IMR-90 (cell line): ENCODE measurements at regions not wholly inside any gene's neighbourhood (a gene's known extent, or its start where the extent isn't known, plus 50 kb on each side); places are given as distances from the start of the nearest gene placed in this dataset.

ENCODE experiments used
- ATAC-seq: fragments of 200-7000 bp; cut with Tn5 transposase; 2 replicates; pipeline ENCODE4 v1.9.1; 2020; ENCODE audit warnings: low read depth, mild to moderate bottlenecking, moderate library complexity
- BruUV-seq: library from RNA; stranded (reverse); fragments of 400-500 nt; replicated peaks from 2 replicates; lab custom pipeline; 2021; lab: Mats Ljungman, UMichigan
- CTCF ChIA-PET: fragments of 300-600 bp; formaldehyde crosslinking; extraction: SDS; loops from one replicate; lab custom pipeline; 2021; ENCODE audit warnings: antibody characterized with exemption; lab: Yijun Ruan, JAX
- POLR2A ChIA-PET: fragments of 300-600 bp; sonication (Branson Sonifier 250); formaldehyde crosslinking; loops from one replicate; lab custom pipeline; 2022; ENCODE audit warnings: antibody characterized with exemption; ENCODE audit not compliant: unreplicated experiment; lab: Charles Lee
- DNase-seq: peaks from one replicate; pipeline ENCODE4 v3.0.0; 2013
- H2AFZ ChIP-seq: replicated peaks from 2 replicates; pipeline ENCODE3; 2013; ENCODE audit warnings: low read length, mild to moderate bottlenecking; ENCODE audit not compliant: poor library complexity
- H2AK5ac ChIP-seq: 2 replicates; pipeline ENCODE4 v1.6.1; 2013; ENCODE audit warnings: low read depth, low read length, inconsistent platforms
- H2AK9ac ChIP-seq: replicated peaks from 2 replicates; pipeline ENCODE3; 2013; ENCODE audit warnings: mild to moderate bottlenecking, low read depth, low read length, moderate library complexity; ENCODE audit not compliant: poor library complexity
- H2BK120ac ChIP-seq: 2 replicates; pipeline ENCODE4 v1.6.1; 2013; ENCODE audit warnings: low read depth, low read length, inconsistent platforms
- H2BK15ac ChIP-seq: 3 replicates; pipeline ENCODE4 v1.6.1; 2013; ENCODE audit warnings: low read depth, low read length, inconsistent platforms
- H2BK20ac ChIP-seq: 2 replicates; pipeline ENCODE4 v1.6.1; 2013; ENCODE audit warnings: low read depth, mild to moderate bottlenecking, inconsistent platforms, low read length, moderate library complexity
- H2BK5ac ChIP-seq: 2 replicates; pipeline ENCODE4 v1.6.1; 2013; ENCODE audit warnings: mild to moderate bottlenecking, low read depth, low read length, inconsistent platforms; ENCODE audit not compliant: poor library complexity, severe bottlenecking
- H3K14ac ChIP-seq: replicated peaks from 2 replicates; pipeline ENCODE4 v1.6.1; 2013; ENCODE audit warnings: low read depth, low read length, inconsistent platforms
- H3K18ac ChIP-seq: 2 replicates; pipeline ENCODE4 v1.6.1; 2013; ENCODE audit warnings: low read depth, low read length, control low read depth
- H3K23ac ChIP-seq: 2 replicates; pipeline ENCODE4 v1.6.1; 2013; ENCODE audit warnings: low read depth, low read length, inconsistent platforms
- H3K27ac ChIP-seq: 2 replicates; pipeline ENCODE4 v1.5.1; 2013; ENCODE audit warnings: mild to moderate bottlenecking, control low read depth, low read length; ENCODE audit not compliant: insufficient read depth
- H3K27me3 ChIP-seq: 2 replicates; pipeline ENCODE4 v1.6.1; 2013; ENCODE audit warnings: low read length; ENCODE audit not compliant: control insufficient read depth, insufficient read depth
- H3K36me3 ChIP-seq: 2 replicates; pipeline ENCODE4 v1.6.1; 2013; ENCODE audit warnings: low read length, mixed read lengths; ENCODE audit not compliant: control insufficient read depth, insufficient read depth
- H3K4ac ChIP-seq: 2 replicates; pipeline ENCODE4 v1.6.1; 2013; ENCODE audit warnings: low read depth, low read length, inconsistent platforms
- H3K4me1 ChIP-seq: 2 replicates; pipeline ENCODE4 v1.6.1; 2013; ENCODE audit warnings: low read length, mixed read lengths; ENCODE audit not compliant: control insufficient read depth, insufficient read depth
- H3K4me2 ChIP-seq: 2 replicates; pipeline ENCODE4 v1.6.1; 2013; ENCODE audit warnings: low read depth, mild to moderate bottlenecking, control low read depth, low read length, moderate library complexity
- H3K4me3 ChIP-seq: 2 replicates; pipeline ENCODE4 v1.5.1; 2013; ENCODE audit warnings: low read depth, mild to moderate bottlenecking, control low read depth, low read length, moderate library complexity; ENCODE audit not compliant: insufficient read depth
- H3K56ac ChIP-seq: 2 replicates; pipeline ENCODE4 v1.6.1; 2013; ENCODE audit warnings: low read length, inconsistent platforms; ENCODE audit not compliant: insufficient read depth; ENCODE audit errors: extremely low read depth
- H3K79me1 ChIP-seq, 2 experiments: 2 replicates each; pipeline ENCODE4 v1.6.1; 2013; ENCODE audit warnings: low read length in 2 of 2, inconsistent platforms in 1 of 2, low read depth in 1 of 2
- H3K9ac ChIP-seq: 2 replicates; pipeline ENCODE4 v1.6.1; 2013; ENCODE audit warnings: low read depth, low read length, control low read depth
- H3K9me1 ChIP-seq: 2 replicates; pipeline ENCODE4 v1.6.1; 2013; ENCODE audit warnings: low read length, inconsistent platforms; ENCODE audit not compliant: insufficient read depth
- H3K9me3 ChIP-seq: 2 replicates; pipeline ENCODE4 v1.6.1; 2013; ENCODE audit warnings: low read length; ENCODE audit not compliant: control insufficient read depth, insufficient read depth
- H4K20me1 ChIP-seq: 2 replicates; pipeline ENCODE4 v1.6.1; 2013; ENCODE audit warnings: low read length, inconsistent platforms; ENCODE audit not compliant: insufficient read depth
- H4K5ac ChIP-seq: 2 replicates; pipeline ENCODE4 v1.6.1; 2013; ENCODE audit warnings: mild to moderate bottlenecking, low read depth, low read length, control low read depth
- H4K8ac ChIP-seq, 2 experiments: 2 replicates each; pipeline ENCODE4 v1.6.1; 2013; ENCODE audit warnings: low read depth in 2 of 2, low read length in 2 of 2, control low read depth in 1 of 2, inconsistent platforms in 1 of 2
- H4K91ac ChIP-seq: 2 replicates; pipeline ENCODE4 v1.6.1; 2013; ENCODE audit warnings: low read depth, low read length, inconsistent platforms; ENCODE audit not compliant: insufficient read depth
- BHLHE40 ChIP-seq: fragments of 150-350 bp; IDR thresholded peaks from 2 replicates; pipeline ENCODE4 v1.6.1; 2016; ENCODE audit warnings: mild to moderate bottlenecking, low read depth, low read length
- CHD1 ChIP-seq: IDR thresholded peaks from 2 replicates; pipeline ENCODE4 v1.6.1; 2012; ENCODE audit warnings: low read depth, low read length, improper control_type of control experiment
- MAFK ChIP-seq: IDR thresholded peaks from 2 replicates; pipeline ENCODE4 v1.6.1; 2012; ENCODE audit warnings: low read depth, low read length, improper control_type of control experiment
- NFE2L2 ChIP-seq: fragments of 150-350 bp; IDR thresholded peaks from 2 replicates; pipeline ENCODE4 v1.6.1; 2016; ENCODE audit warnings: low read depth, mild to moderate bottlenecking, low read length
- POLR2A ChIP-seq: IDR thresholded peaks from 2 replicates; pipeline ENCODE4 v1.6.1; 2012; ENCODE audit warnings: mild to moderate bottlenecking, low read depth, low read length
- RAD21 ChIP-seq: IDR thresholded peaks from 2 replicates; pipeline ENCODE4 v1.6.1; 2012; ENCODE audit warnings: low read length, improper control_type of control experiment
- RFX5 ChIP-seq: IDR thresholded peaks from 2 replicates; pipeline ENCODE4 v1.8.0; 2012; ENCODE audit warnings: low read depth, mild to moderate bottlenecking, low read length, moderate library complexity
- WGBS, 2 experiments: methylation state at CpG; one replicate each; pipeline versions ENCODE4 v1.1.5 to v1.1.7; 2013; ENCODE audit warnings: missing lambda C conversion rate in 2 of 2; ENCODE audit not compliant: insufficient read length in 1 of 2; ENCODE audit errors: extremely low coverage in 2 of 2; 5-methylcytosine and 5-hydroxymethylcytosine counted together
- dilution Hi-C: fragments of 300-500 bp; cut with HindIII; formaldehyde crosslinking; loops from one replicate; pipeline ENCODE4 v1.14.3; 2018; ENCODE audit warnings: low sequenced_read_pairs; ENCODE audit not compliant: unreplicated experiment
- in situ Hi-C: fragments of 300-500 bp; cut with MboI; formaldehyde crosslinking; loops from 3 replicates; pipeline ENCODE4 v1.14.3; 2019; ENCODE audit warnings: low sequenced_read_pairs, inconsistent platforms, mixed read lengths
- intact Hi-C: fragments of 100-400 bp; cut with micrococcal nuclease; formaldehyde crosslinking; loops from 2 replicates; pipeline ENCODE4 v1.10.0; 2022
- TF ChIP-seq, protein P1 (sequence below): fragments of 150-350 bp; IDR thresholded peaks from 2 replicates; pipeline ENCODE4 v1.6.1; 2016; ENCODE audit warnings: low read depth, mild to moderate bottlenecking, low read length, moderate library complexity, borderline replicate concordance
- TF ChIP-seq, protein P2 (sequence below): conservative IDR thresholded peaks from 2 replicates; pipeline ENCODE4 v1.5.1; 2012; ENCODE audit warnings: mild to moderate bottlenecking, low read depth, low read length, improper control_type of control experiment

GRCh38 chr6:121764493-121764892 lies 329.0 kb downstream of the GJA1 start:
- POLR2A ChIA-PET: no interaction called here
- intact Hi-C loops: no loop called here
- Histone ChIP-seq H3K79me1 (no peaks in the 10 kb centered on the region), H3K4ac (no peak overlapping the region), H3K14ac (0 out of 2 replicates have a peak overlapping the region, but pooled peaks have one; percentile 29), H3K9me3 (no peaks in the 10 kb centered on the region), H3K36me3 (no peaks in the 10 kb centered on the region), H4K5ac (no peak overlapping the region), H2BK5ac (no peak overlapping the region), H3K18ac (no peak overlapping the region; the same call in 1 of the 2 replicates), H3K27me3 (no peaks in the 10 kb centered on the region), H3K4me3 (no peak overlapping the region), H3K23ac (no peak overlapping the region), H2BK15ac (no peak overlapping the region), H3K56ac (no peak overlapping the region), H3K27ac (no peak overlapping the region), H4K8ac (no peak overlapping the region), H2AK5ac (no peak overlapping the region), H2BK20ac (no peak overlapping the region), H3K9ac (no peak overlapping the region), H3K4me2 (no peak overlapping the region), H2AFZ (no peak overlapping the region), H2AK9ac (no peak overlapping the region), H4K91ac (no peak overlapping the region), H2BK120ac (no peak overlapping the region), H3K4me1 (peaks cover 3% of the 10 kb centered on the region; the same call in 1 of the 2 replicates), H4K20me1 (no peaks in the 10 kb centered on the region), H3K9me1 (no peaks in the 10 kb centered on the region)
- CTCF ChIA-PET: no interaction called here
- in situ Hi-C loops: no loop called here
- whole genome bisulfite sequencing, 2 experiments: no CpG with 5 or more reads among the region's 3 CpGs
- DNase-seq (no peak), ATAC-seq (no peak)
- dilution Hi-C loops: no loop called here
- BruUV-seq: no TSS peak
- TF ChIP-seq MAFK: no peak
- no peak for TF ChIP-seq RFX5
- TF ChIP-seq, protein P1, sequence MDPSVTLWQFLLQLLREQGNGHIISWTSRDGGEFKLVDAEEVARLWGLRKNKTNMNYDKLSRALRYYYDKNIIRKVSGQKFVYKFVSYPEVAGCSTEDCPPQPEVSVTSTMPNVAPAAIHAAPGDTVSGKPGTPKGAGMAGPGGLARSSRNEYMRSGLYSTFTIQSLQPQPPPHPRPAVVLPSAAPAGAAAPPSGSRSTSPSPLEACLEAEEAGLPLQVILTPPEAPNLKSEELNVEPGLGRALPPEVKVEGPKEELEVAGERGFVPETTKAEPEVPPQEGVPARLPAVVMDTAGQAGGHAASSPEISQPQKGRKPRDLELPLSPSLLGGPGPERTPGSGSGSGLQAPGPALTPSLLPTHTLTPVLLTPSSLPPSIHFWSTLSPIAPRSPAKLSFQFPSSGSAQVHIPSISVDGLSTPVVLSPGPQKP: no peak
- TF ChIP-seq NFE2L2: no peak
- no peak for TF ChIP-seq CHD1
- TF ChIP-seq, protein P2, sequence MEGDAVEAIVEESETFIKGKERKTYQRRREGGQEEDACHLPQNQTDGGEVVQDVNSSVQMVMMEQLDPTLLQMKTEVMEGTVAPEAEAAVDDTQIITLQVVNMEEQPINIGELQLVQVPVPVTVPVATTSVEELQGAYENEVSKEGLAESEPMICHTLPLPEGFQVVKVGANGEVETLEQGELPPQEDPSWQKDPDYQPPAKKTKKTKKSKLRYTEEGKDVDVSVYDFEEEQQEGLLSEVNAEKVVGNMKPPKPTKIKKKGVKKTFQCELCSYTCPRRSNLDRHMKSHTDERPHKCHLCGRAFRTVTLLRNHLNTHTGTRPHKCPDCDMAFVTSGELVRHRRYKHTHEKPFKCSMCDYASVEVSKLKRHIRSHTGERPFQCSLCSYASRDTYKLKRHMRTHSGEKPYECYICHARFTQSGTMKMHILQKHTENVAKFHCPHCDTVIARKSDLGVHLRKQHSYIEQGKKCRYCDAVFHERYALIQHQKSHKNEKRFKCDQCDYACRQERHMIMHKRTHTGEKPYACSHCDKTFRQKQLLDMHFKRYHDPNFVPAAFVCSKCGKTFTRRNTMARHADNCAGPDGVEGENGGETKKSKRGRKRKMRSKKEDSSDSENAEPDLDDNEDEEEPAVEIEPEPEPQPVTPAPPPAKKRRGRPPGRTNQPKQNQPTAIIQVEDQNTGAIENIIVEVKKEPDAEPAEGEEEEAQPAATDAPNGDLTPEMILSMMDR: no peak
- no peak for TF ChIP-seq POLR2A
- TF ChIP-seq RAD21: no peak
- no peak for TF ChIP-seq BHLHE40
